ENCODE measurements at regions not wholly inside any gene's neighbourhood (a gene's known extent, or its start where the extent isn't known, plus 50 kb on each side); places are given as distances from the start of the nearest gene placed in this dataset.

- TF ChIP-seq CTCF (conservative IDR thresholded peaks at IDR 0.05), result no peak
- no peak for TF ChIP-seq ZFX (IDR thresholded peaks at IDR 0.05)
Observed at GRCh38 chr17:17398943-17399926, 77.6 kb upstream of the MED9 start.
